HFFc6 (cell line): ENCODE measurements at regions not wholly inside any gene's neighbourhood (a gene's known extent, or its start where the extent isn't known, plus 50 kb on each side); places are given as distances from the start of the nearest gene placed in this dataset.

Source experiments
- DNase-seq: peaks from one replicate; pipeline ENCODE4 v3.0.0-alpha.2; 2018
- H3K27ac Mint-ChIP-seq: 2 replicates; pipeline ENCODE4 v1.8.0; 2020; ENCODE audit warnings: mild to moderate bottlenecking, mixed read lengths
- H3K27me3 Mint-ChIP-seq: 2 replicates; pipeline ENCODE4 v1.8.0; 2021; ENCODE audit warnings: mild to moderate bottlenecking, moderate library complexity, mixed read lengths; ENCODE audit not compliant: insufficient read depth
- H3K36me3 Mint-ChIP-seq: 2 replicates; pipeline ENCODE4 v1.8.0; 2021; ENCODE audit warnings: low read depth, mixed read lengths
- H3K4me1 Mint-ChIP-seq: 2 replicates; pipeline ENCODE4 v1.8.0; 2020; ENCODE audit warnings: low read depth, mixed read lengths
- H3K4me3 Mint-ChIP-seq: 2 replicates; pipeline ENCODE4 v1.8.0; 2020; ENCODE audit warnings: mild to moderate bottlenecking, moderate library complexity, mixed read lengths
- H3K9me3 Mint-ChIP-seq: 2 replicates; pipeline ENCODE4 v1.8.0; 2020; ENCODE audit warnings: mild to moderate bottlenecking, mixed read lengths
- CTCF ChIP-seq: fragments of 200-600 bp; sonication (generic); IDR thresholded peaks from 2 replicates; pipeline ENCODE4 v1.5.0; 2021; ENCODE audit warnings: antibody characterized with exemption, mild to moderate bottlenecking

GRCh38 chr13:99058527-99059495 is 80.9 kb upstream of the DOCK9 start:
- peaks cover 3% of the 10 kb centered on the region; the same call in 1 of the 2 replicates for H3K27me3 Mint-ChIP-seq
- no peak overlapping the region for H3K4me3 Mint-ChIP-seq
- peaks cover 12% of the 10 kb centered on the region for H3K36me3 Mint-ChIP-seq
- H3K27ac Mint-ChIP-seq: no peak overlapping the region
- no peak for TF ChIP-seq CTCF
- no peak for DNase-seq
- no peaks in the 10 kb centered on the region for H3K9me3 Mint-ChIP-seq
- peaks cover 35% of the 10 kb centered on the region for H3K4me1 Mint-ChIP-seq

GRCh38 chr13:99059498-99060075 is 81.7 kb upstream of the DOCK9 start:
- TF ChIP-seq CTCF: no peak
- Mint-ChIP-seq H3K27ac (no peak overlapping the region), H3K4me1 (peaks cover 43% of the 10 kb centered on the region), H3K9me3 (no peaks in the 10 kb centered on the region), H3K36me3 (peaks cover 16% of the 10 kb centered on the region), H3K27me3 (peaks cover 3% of the 10 kb centered on the region; the same call in 1 of the 2 replicates), H3K4me3 (no peak overlapping the region)
- DNase-seq: no peak

GRCh38 chr13:99061411-99061810 is 83.5 kb upstream of the DOCK9 start:
- H3K27ac Mint-ChIP-seq: no peak overlapping the region

GRCh38 chr13:99062593-99062992 is 84.7 kb upstream of the DOCK9 start:
- no peak for DNase-seq
- no peak overlapping the region for H3K4me3 Mint-ChIP-seq
- no peak for TF ChIP-seq CTCF
- peaks cover 21% of the 10 kb centered on the region for H3K9me3 Mint-ChIP-seq
- H3K4me1 Mint-ChIP-seq: peaks cover 55% of the 10 kb centered on the region
- peaks cover 36% of the 10 kb centered on the region for H3K36me3 Mint-ChIP-seq
- no peak overlapping the region for H3K27ac Mint-ChIP-seq
- H3K27me3 Mint-ChIP-seq: peaks cover 2% of the 10 kb centered on the region; the same call in 1 of the 2 replicates

More at GRCh38 chr13:99061411-99061810, 83.5 kb upstream of the DOCK9 start:
- Mint-ChIP-seq H3K36me3 (peaks cover 28% of the 10 kb centered on the region), H3K27me3 (no peaks in the 10 kb centered on the region), H3K4me3 (no peak overlapping the region), H3K9me3 (peaks cover 12% of the 10 kb centered on the region), H3K4me1 (peaks cover 54% of the 10 kb centered on the region)
- no peak for TF ChIP-seq CTCF
- DNase-seq: no peak

- Mint-ChIP-seq H3K27me3 (peaks cover 2% of the 10 kb centered on the region; the same call in 1 of the 2 replicates), H3K36me3 (peaks cover 36% of the 10 kb centered on the region), H3K27ac (no peak overlapping the region), H3K4me1 (peaks cover 60% of the 10 kb centered on the region), H3K4me3 (no peak overlapping the region), H3K9me3 (peaks cover 21% of the 10 kb centered on the region)
- DNase-seq: no peak
- TF ChIP-seq CTCF: no peak
Measured at GRCh38 chr13:99063178-99063577, 85.3 kb upstream of the DOCK9 start.
